ENCODE measurements at regions not wholly inside any gene's neighbourhood (a gene's known extent, or its start where the extent isn't known, plus 50 kb on each side); places are given as distances from the start of the nearest gene placed in this dataset.

DNA sequence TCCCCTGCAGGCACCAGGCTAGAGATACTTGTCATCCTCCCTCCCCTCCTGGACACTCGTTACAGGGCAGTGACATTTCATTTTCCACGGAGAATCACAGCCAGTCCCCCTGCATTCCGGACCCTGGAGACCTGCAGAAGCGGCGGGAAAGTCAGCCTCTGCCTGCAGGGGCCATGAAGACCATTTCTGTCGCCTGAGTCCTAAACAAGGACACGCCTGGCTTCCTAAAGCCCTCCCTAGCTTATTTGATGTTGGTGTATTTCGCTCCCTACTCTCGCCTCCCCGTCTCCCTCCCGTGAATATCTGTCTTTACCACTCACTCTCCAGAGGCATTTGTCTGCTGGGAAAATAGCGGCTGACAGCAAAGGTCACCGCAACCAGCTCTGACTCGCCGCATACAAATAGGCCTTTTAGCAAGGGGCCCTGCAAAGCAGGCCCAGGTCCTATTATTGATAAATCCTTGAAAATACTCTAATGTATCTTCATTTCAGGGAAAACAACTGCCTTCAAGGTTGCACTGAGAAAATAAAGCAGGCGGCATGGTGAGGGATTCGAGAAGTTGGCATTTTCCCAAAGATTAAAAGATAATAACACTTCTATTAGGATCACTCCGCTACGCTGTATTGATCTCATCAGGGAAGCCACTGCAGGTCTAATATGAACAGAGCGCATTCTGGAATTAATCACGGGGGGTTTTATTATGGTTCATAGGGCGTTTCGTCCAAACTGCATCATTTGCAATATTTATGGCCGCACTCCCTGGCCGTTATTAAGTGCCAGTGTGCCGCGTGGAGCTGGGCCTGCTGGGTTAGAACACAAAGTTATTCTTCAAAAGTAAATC, 447.1 kb upstream of the CDH5 start:
- no peak for DNase-seq (ENCODE audit: low spot score)
- intact Hi-C loops (cut with DNase I) = no loop called here

- intact Hi-C loops (cut with DNase I) = no loop called here
- no peak for DNase-seq (ENCODE audit: low spot score)
Observed at GRCh38 chr16:65917466-65917865, 449.0 kb upstream of the CDH5 start.

DNA sequence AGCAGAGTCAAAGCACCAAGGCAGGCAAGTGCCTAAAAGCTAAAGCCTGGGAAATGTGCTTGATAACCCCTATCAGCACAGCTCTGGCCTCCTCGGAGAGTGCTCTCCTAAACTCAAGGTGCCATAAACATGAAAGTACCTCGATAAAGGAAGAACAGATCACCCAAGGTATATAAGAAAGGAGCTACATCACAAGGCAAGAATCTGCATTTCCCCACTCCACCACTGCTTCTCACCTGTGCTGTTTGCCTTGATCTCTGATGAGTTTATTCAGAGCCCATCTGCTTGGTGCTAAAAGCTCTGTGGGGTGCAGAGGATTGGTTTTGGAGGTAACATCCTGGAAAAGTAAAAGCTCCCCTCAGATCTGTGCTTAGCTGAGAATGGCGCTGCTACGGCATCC, 449.5 kb upstream of the CDH5 start:
- intact Hi-C loops (cut with DNase I) = no loop called here

DNA sequence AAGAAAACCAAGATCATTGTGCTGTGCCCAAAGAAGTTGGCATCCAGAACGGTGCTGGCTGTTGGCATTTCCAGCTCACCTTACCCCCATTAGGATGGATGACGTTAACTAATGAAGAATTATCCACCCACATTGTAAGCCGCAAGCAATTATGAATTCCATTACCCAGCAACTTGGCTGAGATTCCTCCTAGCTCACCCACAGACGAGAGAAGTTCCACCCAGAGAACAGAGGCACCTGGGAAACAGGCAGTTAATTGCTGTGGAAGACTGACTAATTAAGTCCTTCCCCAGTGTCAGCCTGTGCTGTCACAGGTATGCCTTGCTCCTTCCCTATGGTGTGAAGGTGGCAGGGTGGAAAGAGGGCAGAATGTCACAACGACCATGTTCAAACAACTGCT, 456.2 kb upstream of the CDH5 start:
- DNase-seq (ENCODE audit: low spot score) = no peak
- intact Hi-C loops (cut with DNase I) = no loop called here

More for the DNA sequence above, 449.5 kb upstream of the CDH5 start:
- no peak for DNase-seq (ENCODE audit: low spot score)

DNA sequence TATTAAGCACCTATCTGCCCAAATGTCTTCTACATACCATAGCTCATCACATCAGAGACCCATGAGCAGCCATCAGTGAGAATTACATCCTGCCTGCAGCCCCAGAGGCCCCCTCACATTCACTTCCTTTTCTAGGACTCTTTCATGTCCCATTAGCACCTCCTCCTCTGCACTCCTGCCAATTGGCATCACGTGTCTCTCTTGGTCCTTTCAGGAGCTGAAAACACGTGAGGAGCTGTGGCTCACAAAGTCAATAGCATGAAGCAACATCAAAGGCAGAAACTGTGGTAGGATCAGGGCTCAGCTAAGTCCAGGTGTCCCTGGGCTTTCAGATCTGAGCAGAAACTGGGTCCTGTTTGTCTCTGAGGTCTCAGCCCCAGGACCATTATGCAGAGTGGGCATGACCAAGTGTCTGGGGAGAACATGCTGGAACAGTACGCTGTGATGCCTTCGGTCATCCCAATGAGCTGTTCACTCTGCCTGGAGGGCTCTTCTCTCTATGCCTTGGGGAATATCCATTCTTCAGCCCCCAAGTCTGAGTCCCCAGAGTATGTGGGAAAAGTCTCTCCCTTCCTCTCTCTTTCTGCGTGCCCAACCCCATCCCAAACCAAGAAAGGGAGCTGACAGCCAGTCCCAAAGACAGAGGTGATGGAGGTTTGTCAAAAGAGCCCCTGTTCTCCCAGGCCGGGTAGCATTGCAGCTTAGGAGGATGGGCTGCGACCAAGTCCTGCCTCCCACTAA, 457.0 kb upstream of the CDH5 start:
- DNase-seq (ENCODE audit: low spot score) = no peak
- intact Hi-C loops (cut with DNase I) = no loop called here

DNA sequence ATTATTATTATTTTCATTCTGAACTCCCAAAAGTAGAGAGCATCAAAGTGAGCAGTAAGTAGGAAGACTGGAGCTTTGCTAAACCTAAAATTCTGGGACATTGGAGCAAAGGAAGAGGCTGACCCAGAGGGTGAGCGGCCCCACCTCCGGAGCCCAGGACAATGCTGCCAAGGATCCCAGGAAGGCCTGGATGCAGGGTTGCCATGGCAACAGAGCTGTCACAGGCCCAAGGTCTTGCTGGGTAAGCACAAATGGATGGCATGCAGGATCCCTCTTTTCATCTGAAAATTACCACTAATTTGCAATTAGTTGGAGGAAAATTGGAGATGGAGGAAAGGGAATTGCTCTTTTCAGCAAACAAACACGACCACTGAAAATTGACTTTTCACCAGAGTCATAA, 457.9 kb upstream of the CDH5 start:
- DNase-seq (ENCODE audit: low spot score) = no peak
- intact Hi-C loops (cut with DNase I) = no loop called here

DNA sequence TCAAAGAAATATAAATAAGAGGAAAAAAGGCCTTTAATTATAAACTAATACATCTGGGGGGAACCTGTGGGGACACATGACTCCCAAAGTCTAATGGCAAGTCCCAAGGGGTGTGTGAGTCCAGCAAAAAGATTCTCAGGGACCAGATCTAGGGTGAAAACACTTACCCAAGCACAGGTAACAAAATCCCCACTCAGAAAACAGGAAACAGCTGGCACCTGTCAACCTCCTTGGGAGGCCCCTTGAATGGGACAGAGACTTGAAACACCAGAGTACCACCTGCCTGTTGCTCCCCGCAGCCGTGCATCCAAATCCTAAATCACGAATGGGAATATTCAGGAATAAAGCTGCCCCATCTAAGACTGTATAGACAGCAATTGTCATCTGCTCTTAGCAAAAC, 461.2 kb upstream of the CDH5 start:
- DNase-seq (ENCODE audit: low spot score) = no peak
- intact Hi-C loops (cut with DNase I) = no loop called here

GRCh38 chr16:65896448-65897153, 469.9 kb upstream of the CDH5 start:
- no peak for DNase-seq (ENCODE audit: low spot score)
- intact Hi-C loops (cut with DNase I) = loop anchor here in 1 of 2 donors (1.0 kb wide), 1 partner anchor 32 kb away; no protein-coding TSS in a partner anchor

GRCh38 chr16:65895906-65896305, 470.6 kb upstream of the CDH5 start:
- DNase-seq (ENCODE audit: low spot score) = no peak
- intact Hi-C loops (cut with DNase I) = loop anchor here in 1 of 2 donors (1.0 kb wide), 1 partner anchor 32 kb away; no protein-coding TSS in a partner anchor

- DNase-seq (ENCODE audit: low spot score) = no peak
- intact Hi-C loops (cut with DNase I) = no loop called here
Observed at GRCh38 chr16:65895486-65895885, 471.0 kb upstream of the CDH5 start.

DNA sequence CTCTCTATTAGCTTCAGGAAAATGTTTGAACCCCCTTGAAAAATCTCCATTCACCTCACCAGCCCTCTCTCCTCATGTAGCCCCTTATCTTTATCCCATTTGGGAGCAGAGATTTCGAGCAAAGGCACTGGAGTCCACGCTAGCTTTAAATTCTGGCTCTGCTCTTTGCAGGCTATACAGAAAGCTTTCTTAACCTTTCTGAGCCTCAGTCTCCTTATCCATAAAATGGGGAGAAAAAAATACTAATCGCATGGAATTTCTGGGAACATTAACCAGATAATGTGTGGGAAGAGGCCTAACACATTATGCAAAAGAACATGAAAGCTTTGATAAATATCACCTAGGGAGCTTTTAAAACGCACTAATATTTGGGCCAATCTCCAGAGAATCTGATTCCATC, 476.3 kb upstream of the CDH5 start:
- intact Hi-C loops (cut with DNase I) = no loop called here
- no peak for DNase-seq (ENCODE audit: low spot score)

- intact Hi-C loops (cut with DNase I) = no loop called here
- no peak for DNase-seq (ENCODE audit: low spot score)
Observed at GRCh38 chr16:65889533-65889966, 476.9 kb upstream of the CDH5 start.

DNA sequence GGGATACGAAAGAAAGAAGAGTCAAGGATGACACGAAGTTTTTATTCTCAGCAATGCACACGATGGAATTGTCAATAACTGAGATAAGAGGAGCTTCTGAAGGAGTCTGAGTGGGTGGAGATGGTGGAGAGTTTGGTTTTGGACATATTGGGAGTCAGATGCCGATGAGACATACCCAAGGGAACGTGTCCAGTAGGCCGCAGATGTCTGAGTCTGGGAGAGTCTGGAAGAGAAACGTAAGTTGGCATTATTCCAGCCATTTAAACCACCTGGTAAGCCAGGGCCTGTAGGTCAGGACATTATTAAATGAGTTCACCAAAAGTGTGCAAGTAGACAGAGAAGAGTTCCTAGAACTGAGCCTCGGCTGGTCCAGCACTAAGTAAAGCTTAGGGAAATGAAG, 478.3 kb upstream of the CDH5 start:
- intact Hi-C loops (cut with DNase I) = no loop called here
- DNase-seq (ENCODE audit: low spot score) = no peak

- intact Hi-C loops (cut with DNase I) = no loop called here
Observed at GRCh38 chr16:65884018-65884417, 482.5 kb upstream of the CDH5 start.

DNA sequence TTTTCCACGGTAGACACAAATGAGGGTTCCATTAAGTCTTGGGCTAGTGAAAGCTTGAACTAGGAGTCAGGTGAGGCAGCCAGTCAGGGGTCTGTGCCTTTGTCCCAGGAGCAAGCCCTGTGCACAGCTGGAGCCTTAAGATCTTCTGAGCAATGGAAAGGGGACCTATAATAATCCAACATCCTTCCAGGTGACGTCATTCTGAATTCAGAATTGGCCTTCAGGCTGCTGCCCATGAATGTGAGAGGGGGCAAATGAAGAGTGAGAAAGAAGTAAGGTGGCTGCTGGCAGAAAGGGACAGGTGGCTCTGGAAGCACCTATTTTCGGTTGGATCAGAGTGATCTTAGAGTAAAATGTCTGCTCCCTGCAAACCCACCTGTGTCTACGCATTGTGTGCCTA, 488.1 kb upstream of the CDH5 start:
- intact Hi-C loops (cut with DNase I) = no loop called here
- no peak for DNase-seq (ENCODE audit: low spot score)

More at GRCh38 chr16:65884018-65884417, 482.5 kb upstream of the CDH5 start:
- no peak for DNase-seq (ENCODE audit: low spot score)

GRCh38 chr16:65876624-65877023, 489.9 kb upstream of the CDH5 start:
- no peak for DNase-seq (ENCODE audit: low spot score)
- intact Hi-C loops (cut with DNase I) = no loop called here

DNA sequence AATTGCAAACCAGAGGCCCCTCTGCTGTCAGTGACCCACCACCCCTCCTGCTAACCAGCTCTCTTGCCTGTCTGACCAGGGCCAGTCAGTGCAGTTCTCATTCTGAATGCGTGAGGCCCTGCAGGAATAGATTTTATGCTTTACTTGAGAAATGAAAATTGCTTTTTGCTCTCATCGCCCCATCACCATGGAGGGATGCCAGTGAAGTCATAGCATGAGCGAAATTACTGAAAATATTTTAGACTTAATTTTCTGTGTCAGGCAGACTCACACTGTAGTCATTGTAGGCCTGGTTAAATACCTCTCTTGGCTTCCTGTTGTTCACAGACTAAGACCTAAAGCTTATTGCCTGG, 490.5 kb upstream of the CDH5 start:
- intact Hi-C loops (cut with DNase I) = no loop called here
- no peak for DNase-seq (ENCODE audit: low spot score)

GRCh38 chr16:65875381-65876055, 491.0 kb upstream of the CDH5 start:
- DNase-seq (ENCODE audit: low spot score) = no peak
- intact Hi-C loops (cut with DNase I) = no loop called here

- intact Hi-C loops (cut with DNase I) = no loop called here
- no peak for DNase-seq (ENCODE audit: low spot score)
Observed at GRCh38 chr16:65869261-65869660, 497.2 kb upstream of the CDH5 start.
